GM23338 (cell line): ENCODE measurements at regions not wholly inside any gene's neighbourhood (a gene's known extent, or its start where the extent isn't known, plus 50 kb on each side); places are given as distances from the start of the nearest gene placed in this dataset.

Source experiments
- ATAC-seq: fragments of 200-7000 bp; cut with Tn5 transposase; 3 replicates; pipeline ENCODE4 v1.9.1; 2020
- DNase-seq: peaks from one replicate; pipeline ENCODE4 v3.0.0-alpha.2; 2015; ENCODE audit warnings: low spot score
- H2AFZ ChIP-seq: fragments of 200-600 bp; sonication (generic); 2 replicates; pipeline ENCODE4 v1.8.0; 2016; ENCODE audit warnings: antibody characterized with exemption, mild to moderate bottlenecking, moderate library complexity
- H3F3A ChIP-seq: fragments of 200-600 bp; sonication (generic); replicated peaks from 2 replicates; pipeline ENCODE4 v1.8.0; 2017; ENCODE audit warnings: antibody characterized with exemption, mixed run types, low read depth
- H3K27ac ChIP-seq: fragments of 200-600 bp; sonication (generic); 2 replicates; pipeline ENCODE4 v1.6.1; 2016; ENCODE audit warnings: low read depth
- H3K27me3 ChIP-seq: fragments of 200-600 bp; sonication (generic); 2 replicates; pipeline ENCODE4 v1.8.0; 2016; ENCODE audit warnings: mild to moderate bottlenecking, mixed run types, moderate library complexity; ENCODE audit not compliant: insufficient read depth
- H3K36me3 ChIP-seq: fragments of 200-600 bp; sonication (generic); 2 replicates; pipeline ENCODE4 v1.8.0; 2016; ENCODE audit warnings: mild to moderate bottlenecking; ENCODE audit not compliant: insufficient read depth
- H3K4me1 ChIP-seq: fragments of 200-600 bp; sonication (generic); 2 replicates; pipeline ENCODE4 v1.8.0; 2016; ENCODE audit warnings: mild to moderate bottlenecking, moderate library complexity; ENCODE audit not compliant: insufficient read depth
- H3K4me2 ChIP-seq: fragments of 200-600 bp; sonication (generic); 2 replicates; pipeline ENCODE4 v1.7.1; 2017; ENCODE audit warnings: mixed run types
- H3K4me3 ChIP-seq: fragments of 200-600 bp; sonication (generic); 2 replicates; pipeline ENCODE4 v1.6.1; 2016; ENCODE audit warnings: mixed run types
- H3K79me2 ChIP-seq: fragments of 200-600 bp; sonication (generic); replicated peaks from 2 replicates; pipeline ENCODE4 v1.8.0; 2017; ENCODE audit warnings: mild to moderate bottlenecking; ENCODE audit not compliant: insufficient read depth
- H3K9me2 ChIP-seq: fragments of 200-600 bp; sonication (generic); 2 replicates; pipeline ENCODE4 v1.8.0; 2017; ENCODE audit not compliant: insufficient read depth
- H4K20me1 ChIP-seq: fragments of 200-600 bp; sonication (generic); replicated peaks from 2 replicates; pipeline ENCODE4 v1.8.0; 2017; ENCODE audit warnings: mild to moderate bottlenecking; ENCODE audit not compliant: insufficient read depth
- H3K27ac Mint-ChIP-seq: 2 replicates; pipeline ENCODE4 v1.8.0; 2020; ENCODE audit warnings: inconsistent platforms, mild to moderate bottlenecking, moderate library complexity, mixed read lengths
- H3K27me3 Mint-ChIP-seq: 3 replicates; pipeline ENCODE4 v1.8.0; 2022; ENCODE audit warnings: low read depth, mild to moderate bottlenecking, moderate library complexity, mixed read lengths, inconsistent platforms; ENCODE audit not compliant: insufficient read depth, poor library complexity
- H3K36me3 Mint-ChIP-seq: 3 replicates; pipeline ENCODE4 v1.8.0; 2021; ENCODE audit warnings: low read depth, mild to moderate bottlenecking, inconsistent platforms, moderate library complexity, mixed read lengths
- H3K4me1 Mint-ChIP-seq: 3 replicates; pipeline ENCODE4 v1.8.0; 2020; ENCODE audit warnings: mild to moderate bottlenecking, inconsistent platforms, mixed read lengths
- H3K4me3 Mint-ChIP-seq: 3 replicates; pipeline ENCODE4 v1.8.0; 2021; ENCODE audit warnings: moderate library complexity, mild to moderate bottlenecking, inconsistent platforms, mixed read lengths
- H3K9me3 Mint-ChIP-seq: 3 replicates; pipeline ENCODE4 v1.8.0; 2020; ENCODE audit warnings: moderate library complexity, mild to moderate bottlenecking, inconsistent platforms, mixed read lengths
- CREB1 ChIP-seq: fragments of 250-450 bp; sonication (Bioruptor Pico); IDR thresholded peaks from 2 replicates; pipeline ENCODE4 v1.5.0; 2020; ENCODE audit warnings: low read depth, mild to moderate bottlenecking, moderate library complexity
- CTCF ChIP-seq, 2 experiments: fragments of 200-600 bp in 1 of 2; sonication (generic) in 1 of 2; conservative IDR thresholded peaks; 2 replicates each; pipeline versions ENCODE4 v1.5.1 to v1.6.1; 2016 to 2017; ENCODE audit warnings: antibody characterized with exemption in 2 of 2, low read depth in 2 of 2, mild to moderate bottlenecking in 2 of 2, moderate library complexity in 1 of 2
- EZH2phosphoT487 ChIP-seq: fragments of 200-600 bp; sonication (generic); IDR thresholded peaks from one replicate; pipeline ENCODE4 v1.8.1; 2018; ENCODE audit warnings: antibody characterized with exemption; ENCODE audit not compliant: unreplicated experiment
- JUNB ChIP-seq: IDR thresholded peaks from one replicate; pipeline ENCODE4 v1.6.1; 2016; ENCODE audit warnings: antibody characterized with exemption; ENCODE audit not compliant: unreplicated experiment
- NANOG ChIP-seq: IDR thresholded peaks from 2 replicates; pipeline ENCODE4 v1.6.1; 2016; ENCODE audit warnings: antibody characterized with exemption, borderline replicate concordance
- POLR2AphosphoS5 ChIP-seq: IDR thresholded peaks from 2 replicates; pipeline ENCODE4 v1.6.1; 2016; ENCODE audit warnings: antibody characterized with exemption, low read depth
- STAT1 ChIP-seq: IDR thresholded peaks from one replicate; pipeline ENCODE4 v1.6.1; 2016; ENCODE audit warnings: antibody characterized with exemption; ENCODE audit not compliant: unreplicated experiment
- ZNF114 ChIP-seq: fragments of 250-450 bp; sonication (Bioruptor Pico); IDR thresholded peaks from 2 replicates; pipeline ENCODE4 v1.5.0; 2020; ENCODE audit warnings: mild to moderate bottlenecking, moderate library complexity
- TF ChIP-seq, protein P1 (sequence below): IDR thresholded peaks from 2 replicates; pipeline ENCODE4 v1.6.1; 2016; ENCODE audit warnings: antibody characterized with exemption

- TF ChIP-seq NANOG (no peak), CTCF (conservative IDR thresholded peaks at IDR 0.05; ENCODE audit: low read depth in 2 of 2) (no peak), EZH2phosphoT487 (no peak), ZNF114 (CRISPR knock-in tag) (no peak), CREB1 (CRISPR knock-in tag) (no peak)
Measured at GRCh38 chr10:8393531-8393930, 339.0 kb downstream of the GATA3 start (continued).

DNA sequence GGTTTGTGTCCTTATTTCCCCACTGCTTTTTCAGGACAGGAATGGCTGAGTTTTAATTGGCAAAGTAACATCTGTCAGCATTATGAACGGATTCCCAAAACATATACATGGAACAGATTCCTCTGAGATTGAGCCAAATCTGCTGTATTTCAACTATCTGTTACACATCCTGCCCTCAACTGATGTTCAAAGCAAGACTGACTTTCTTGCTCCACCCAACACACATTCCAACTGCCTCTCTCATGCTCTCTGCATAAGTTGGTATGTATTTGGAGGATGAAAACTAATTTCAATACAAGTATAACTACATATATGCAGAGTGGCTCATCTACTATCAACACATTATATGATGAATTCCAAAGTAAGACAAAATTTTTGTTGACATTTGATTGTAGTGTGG is 342.2 kb downstream of the GATA3 start:
- Histone ChIP-seq H3K36me3 (no peaks in the 10 kb centered on the region), H3K4me1 (peaks cover 15% of the 10 kb centered on the region), H3K27me3 (no peaks in the 10 kb centered on the region), H3K27ac (no peak overlapping the region), H4K20me1 (no peaks in the 10 kb centered on the region), H3F3A (no peaks in the 10 kb centered on the region), H3K79me2 (no peaks in the 10 kb centered on the region), H3K9me2 (no peaks in the 10 kb centered on the region), H3K4me3 (no peak overlapping the region), H2AFZ (no peak overlapping the region), H3K4me2 (no peak overlapping the region)
- no peak for TF ChIP-seq STAT1
- no peak for TF ChIP-seq JUNB
- TF ChIP-seq CREB1 (CRISPR knock-in tag), result no peak
- no peak for TF ChIP-seq NANOG
- TF ChIP-seq, protein P1, sequence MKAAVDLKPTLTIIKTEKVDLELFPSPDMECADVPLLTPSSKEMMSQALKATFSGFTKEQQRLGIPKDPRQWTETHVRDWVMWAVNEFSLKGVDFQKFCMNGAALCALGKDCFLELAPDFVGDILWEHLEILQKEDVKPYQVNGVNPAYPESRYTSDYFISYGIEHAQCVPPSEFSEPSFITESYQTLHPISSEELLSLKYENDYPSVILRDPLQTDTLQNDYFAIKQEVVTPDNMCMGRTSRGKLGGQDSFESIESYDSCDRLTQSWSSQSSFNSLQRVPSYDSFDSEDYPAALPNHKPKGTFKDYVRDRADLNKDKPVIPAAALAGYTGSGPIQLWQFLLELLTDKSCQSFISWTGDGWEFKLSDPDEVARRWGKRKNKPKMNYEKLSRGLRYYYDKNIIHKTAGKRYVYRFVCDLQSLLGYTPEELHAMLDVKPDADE, result no peak
- TF ChIP-seq CTCF (conservative IDR thresholded peaks at IDR 0.05; ENCODE audit: low read depth in 2 of 2), result no peak
- ATAC-seq (no peak), DNase-seq (no peak)
- H3K4me3 Mint-ChIP-seq, result no peak overlapping the region
- peaks cover 17% of the 10 kb centered on the region for H3K4me1 Mint-ChIP-seq
- no peaks in the 10 kb centered on the region for H3K36me3 Mint-ChIP-seq
- H3K27ac Mint-ChIP-seq, result no peak overlapping the region
- no peaks in the 10 kb centered on the region for H3K27me3 Mint-ChIP-seq
- H3K9me3 Mint-ChIP-seq, result no peaks in the 10 kb centered on the region

- H3K79me2 ChIP-seq, result no peaks in the 10 kb centered on the region
- Mint-ChIP-seq H3K36me3 (no peaks in the 10 kb centered on the region), H3K27me3 (peaks cover 2% of the 10 kb centered on the region), H3K4me3 (no peak overlapping the region), H3K27ac (no peak overlapping the region), H3K9me3 (no peaks in the 10 kb centered on the region), H3K4me1 (peaks cover 20% of the 10 kb centered on the region)
- ATAC-seq, result no peak
- no peak overlapping the region for H3K4me2 ChIP-seq
- peaks cover 15% of the 10 kb centered on the region for H3K4me1 ChIP-seq
- no peaks in the 10 kb centered on the region for H3K9me2 ChIP-seq
- no peak for TF ChIP-seq POLR2AphosphoS5
- DNase-seq, result no peak
- H3K4me3 ChIP-seq, result no peak overlapping the region
- no peaks in the 10 kb centered on the region for H3K36me3 ChIP-seq
- H4K20me1 ChIP-seq, result no peaks in the 10 kb centered on the region
- H3K27ac ChIP-seq, result no peak overlapping the region
- H3F3A ChIP-seq, result no peaks in the 10 kb centered on the region
- H2AFZ ChIP-seq, result no peak overlapping the region
- no peaks in the 10 kb centered on the region for H3K27me3 ChIP-seq
Measured at GRCh38 chr10:8398771-8399170, 344.3 kb downstream of the GATA3 start.
